OCI-LY3 (cell line): ENCODE measurements at regions not wholly inside any gene's neighbourhood (a gene's known extent, or its start where the extent isn't known, plus 50 kb on each side); places are given as distances from the start of the nearest gene placed in this dataset.

Source experiments
- H2AFZ ChIP-seq: fragments of 200-600, 300-600 bp; shearing (Covaris generic); 2 replicates; pipeline ENCODE4 v1.6.0; 2014; ENCODE audit warnings: antibody characterized with exemption, low read depth, low read length
- H3K27ac ChIP-seq: fragments of 200-600, 300-600 bp; sonication (generic); 2 replicates; pipeline ENCODE4 v1.5.1; 2014; ENCODE audit warnings: mild to moderate bottlenecking, low read length, moderate library complexity, mixed read lengths
- H3K27me3 ChIP-seq: fragments of 200-600, 300-600 bp; sonication (generic); 2 replicates; pipeline ENCODE4 v1.6.1; 2014; ENCODE audit warnings: low read depth, low read length, mixed read lengths
- H3K36me3 ChIP-seq: fragments of 200-600, 300-600 bp; sonication (generic); replicated peaks from 2 replicates; pipeline ENCODE3; 2014; ENCODE audit warnings: low read depth, low read length, mixed read lengths
- H3K4me1 ChIP-seq: fragments of 300-600, 200-600 bp; sonication (generic); 2 replicates; pipeline ENCODE4 v1.6.1; 2014; ENCODE audit warnings: low read length, mixed read lengths
- H3K4me2 ChIP-seq: fragments of 200-600, 300-600 bp; sonication (generic); 2 replicates; pipeline ENCODE4 v1.6.1; 2014; ENCODE audit warnings: low read length, mixed read lengths
- H3K4me3 ChIP-seq: fragments of 300-600, 200-600 bp; sonication (generic); 2 replicates; pipeline ENCODE4 v1.5.1; 2014; ENCODE audit warnings: antibody characterized with exemption, mild to moderate bottlenecking, low read length, moderate library complexity
- H3K79me2 ChIP-seq: fragments of 300-600, 200-600 bp; shearing (Covaris generic); 2 replicates; pipeline ENCODE4 v1.6.1; 2014; ENCODE audit warnings: mild to moderate bottlenecking, low read length, mixed read lengths
- H3K9ac ChIP-seq: fragments of 300-600, 200-600 bp; shearing (Covaris generic); 2 replicates; pipeline ENCODE4 v1.6.0; 2014; ENCODE audit warnings: mild to moderate bottlenecking, low read length, moderate library complexity
- H3K9me3 ChIP-seq: fragments of 200-600, 300-600 bp; shearing (Covaris generic); 2 replicates; pipeline ENCODE4 v1.6.1; 2014; ENCODE audit warnings: low read length, mixed read lengths; ENCODE audit not compliant: insufficient read depth
- H4K20me1 ChIP-seq: fragments of 200-600, 300-600 bp; sonication (generic); 2 replicates; pipeline ENCODE4 v1.6.1; 2016; ENCODE audit warnings: low read length, mixed read lengths; ENCODE audit not compliant: insufficient read depth
- EZH2phosphoT487 ChIP-seq: fragments of 200-600 bp; shearing (Covaris generic); IDR thresholded peaks from 2 replicates; pipeline ENCODE4 v1.6.1; 2018; ENCODE audit warnings: antibody characterized with exemption, mixed run types, low read depth
- TF ChIP-seq, protein P1 (sequence below): fragments of 200-600, 300-600 bp; sonication (generic); IDR thresholded peaks from 2 replicates; pipeline ENCODE4 v1.5.1; 2014; ENCODE audit warnings: antibody characterized with exemption, low read length, low read depth

DNA sequence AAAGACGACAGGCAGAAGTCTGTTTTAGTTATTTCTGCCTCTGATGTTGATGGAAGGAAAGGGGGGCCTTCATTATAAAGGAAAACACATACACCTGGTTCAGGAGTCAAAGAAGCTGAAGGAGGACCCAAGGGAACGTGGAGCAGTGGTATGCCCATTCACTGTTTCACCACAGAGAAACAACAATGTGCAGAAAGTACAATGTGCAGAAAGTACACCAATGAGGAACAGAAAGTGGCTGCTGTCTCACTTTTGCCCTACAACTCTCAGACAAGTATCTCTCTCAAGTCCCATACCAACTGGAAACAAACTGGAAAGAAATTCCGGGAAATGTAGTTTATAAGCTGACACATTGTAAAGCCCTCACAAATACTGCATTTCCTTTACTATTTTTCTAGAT is 564.5 kb downstream of the TRAM1L1 start:
- no peak overlapping the region for H3K9ac ChIP-seq
- H3K4me3 ChIP-seq: no peak overlapping the region
- H2AFZ ChIP-seq: no peak overlapping the region
- H3K4me1 ChIP-seq: peaks cover 4% of the 10 kb centered on the region; the same call in 1 of the 2 replicates
- TF ChIP-seq EZH2phosphoT487: no peak
- TF ChIP-seq, protein P1, sequence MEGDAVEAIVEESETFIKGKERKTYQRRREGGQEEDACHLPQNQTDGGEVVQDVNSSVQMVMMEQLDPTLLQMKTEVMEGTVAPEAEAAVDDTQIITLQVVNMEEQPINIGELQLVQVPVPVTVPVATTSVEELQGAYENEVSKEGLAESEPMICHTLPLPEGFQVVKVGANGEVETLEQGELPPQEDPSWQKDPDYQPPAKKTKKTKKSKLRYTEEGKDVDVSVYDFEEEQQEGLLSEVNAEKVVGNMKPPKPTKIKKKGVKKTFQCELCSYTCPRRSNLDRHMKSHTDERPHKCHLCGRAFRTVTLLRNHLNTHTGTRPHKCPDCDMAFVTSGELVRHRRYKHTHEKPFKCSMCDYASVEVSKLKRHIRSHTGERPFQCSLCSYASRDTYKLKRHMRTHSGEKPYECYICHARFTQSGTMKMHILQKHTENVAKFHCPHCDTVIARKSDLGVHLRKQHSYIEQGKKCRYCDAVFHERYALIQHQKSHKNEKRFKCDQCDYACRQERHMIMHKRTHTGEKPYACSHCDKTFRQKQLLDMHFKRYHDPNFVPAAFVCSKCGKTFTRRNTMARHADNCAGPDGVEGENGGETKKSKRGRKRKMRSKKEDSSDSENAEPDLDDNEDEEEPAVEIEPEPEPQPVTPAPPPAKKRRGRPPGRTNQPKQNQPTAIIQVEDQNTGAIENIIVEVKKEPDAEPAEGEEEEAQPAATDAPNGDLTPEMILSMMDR: no peak
- no peaks in the 10 kb centered on the region for H4K20me1 ChIP-seq
- no peaks in the 10 kb centered on the region for H3K27me3 ChIP-seq
- H3K9me3 ChIP-seq: no peaks in the 10 kb centered on the region
- H3K79me2 ChIP-seq: no peaks in the 10 kb centered on the region
- no peak overlapping the region for H3K4me2 ChIP-seq
- H3K27ac ChIP-seq: no peak overlapping the region
- H3K36me3 ChIP-seq: no peaks in the 10 kb centered on the region

DNA sequence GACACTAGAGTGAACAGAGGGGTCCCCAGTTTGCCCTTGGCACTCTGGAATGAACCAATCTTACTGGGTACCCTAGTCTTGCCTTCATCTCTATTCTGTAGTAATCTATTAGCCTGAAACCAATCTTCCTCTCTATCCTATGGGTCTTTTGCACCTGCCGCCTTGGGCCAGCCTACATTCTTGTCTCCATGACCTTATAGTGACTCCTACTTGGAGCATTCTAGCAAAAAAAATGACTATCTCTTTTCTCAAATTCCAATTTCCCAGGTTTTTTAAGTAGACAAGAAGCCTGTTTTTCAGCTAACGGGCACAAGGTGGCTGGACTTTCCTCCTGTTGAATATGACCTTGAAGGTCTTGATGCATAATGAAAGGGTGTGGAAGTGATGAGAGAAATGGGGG is 568.7 kb downstream of the TRAM1L1 start:
- Histone ChIP-seq H3K4me1 (peaks cover 4% of the 10 kb centered on the region; the same call in 1 of the 2 replicates), H3K27ac (no peak overlapping the region), H3K9ac (no peak overlapping the region), H3K79me2 (no peaks in the 10 kb centered on the region), H3K36me3 (no peaks in the 10 kb centered on the region), H2AFZ (no peak overlapping the region), H3K4me3 (no peak overlapping the region), H4K20me1 (no peaks in the 10 kb centered on the region), H3K27me3 (no peaks in the 10 kb centered on the region), H3K4me2 (no peak overlapping the region), H3K9me3 (no peaks in the 10 kb centered on the region)
- TF ChIP-seq, protein P1: no peak
- TF ChIP-seq EZH2phosphoT487: no peak

DNA sequence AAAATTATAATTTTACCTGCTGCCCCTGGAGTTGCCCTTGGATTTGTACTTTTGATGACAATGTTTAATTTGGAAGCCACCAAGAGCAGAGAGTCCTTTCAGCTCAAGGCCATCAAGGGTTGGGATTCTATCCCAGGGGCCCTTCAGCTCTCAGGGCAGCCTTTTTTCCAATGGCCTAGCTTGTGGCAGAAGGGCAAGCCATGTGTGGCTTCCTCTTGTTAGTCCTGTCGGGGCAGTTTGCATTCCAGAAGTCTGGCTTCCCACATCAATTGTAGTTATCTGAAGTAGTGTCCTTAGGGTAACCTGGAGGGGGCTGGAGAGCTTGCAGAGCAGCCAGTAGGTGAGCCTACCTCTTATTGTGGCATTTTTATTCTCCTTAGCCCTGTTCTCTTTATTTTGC is 569.4 kb downstream of the TRAM1L1 start:
- Histone ChIP-seq H3K27me3 (no peaks in the 10 kb centered on the region), H3K4me3 (no peak overlapping the region), H4K20me1 (no peaks in the 10 kb centered on the region), H2AFZ (no peak overlapping the region), H3K36me3 (no peaks in the 10 kb centered on the region), H3K4me1 (peaks cover 2% of the 10 kb centered on the region; the same call in 1 of the 2 replicates), H3K9me3 (no peaks in the 10 kb centered on the region), H3K79me2 (no peaks in the 10 kb centered on the region), H3K27ac (no peak overlapping the region), H3K4me2 (no peak overlapping the region), H3K9ac (no peak overlapping the region)
- TF ChIP-seq, protein P1: no peak
- TF ChIP-seq EZH2phosphoT487: no peak

DNA sequence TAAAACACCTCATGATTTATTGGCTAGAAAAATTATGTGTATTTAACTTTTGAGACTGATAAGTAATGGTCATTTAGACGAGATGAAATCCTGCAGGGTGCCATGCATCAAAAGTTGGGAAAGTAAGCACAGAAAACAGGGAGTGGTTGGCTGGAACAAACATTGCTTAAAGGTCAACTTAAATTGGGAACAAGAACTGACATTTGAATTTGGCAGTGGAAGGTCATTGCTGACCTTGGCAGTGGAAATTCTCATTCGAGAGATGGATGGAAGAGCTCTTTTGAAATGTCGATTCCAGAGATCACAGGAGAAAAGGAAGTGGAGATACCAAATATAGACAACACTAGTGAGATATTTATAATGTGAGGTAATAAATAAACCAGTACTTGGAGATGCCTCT is 572.8 kb downstream of the TRAM1L1 start:
- Histone ChIP-seq H3K9me3 (no peaks in the 10 kb centered on the region), H2AFZ (no peak overlapping the region), H3K4me3 (no peak overlapping the region), H3K4me2 (no peak overlapping the region), H3K4me1 (no peaks in the 10 kb centered on the region), H3K27me3 (no peaks in the 10 kb centered on the region), H4K20me1 (no peaks in the 10 kb centered on the region), H3K36me3 (no peaks in the 10 kb centered on the region), H3K79me2 (no peaks in the 10 kb centered on the region), H3K9ac (no peak overlapping the region), H3K27ac (no peak overlapping the region)
- TF ChIP-seq, protein P1: no peak
- TF ChIP-seq EZH2phosphoT487: no peak
